ENCODE measurements at regions not wholly inside any gene's neighbourhood (a gene's known extent, or its start where the extent isn't known, plus 50 kb on each side); places are given as distances from the start of the nearest gene placed in this dataset.

GRCh38 chr7:18345641-18346234 lies 149.8 kb upstream of the HDAC9 start:
- Histone ChIP-seq H3K9ac (ENCODE audit: control insufficient read depth, insufficient read depth, low read length) (no peak overlapping the region), H3K27ac (ENCODE audit: control insufficient read depth, insufficient read depth) (no peak overlapping the region), H3K79me2 (ENCODE audit: control insufficient read depth, insufficient read depth, low read length) (no peaks in the 10 kb centered on the region), H3K27me3 (replicated peaks in 1 of 2; ENCODE audit: control insufficient read depth in 2 of 2, insufficient read depth in 2 of 2, low read length in 1 of 2) (no peaks in the 10 kb centered on the region), H3K4me2 (ENCODE audit: control insufficient read depth, insufficient read depth) (no peak overlapping the region), H3K4me3 (no peak overlapping the region), H2AFZ (ENCODE audit: control insufficient read depth, low read depth, low read length) (no peak overlapping the region), H3K36me3 (ENCODE audit: control insufficient read depth in 2 of 2, insufficient read depth in 2 of 2, low read length in 1 of 2) (no peaks in the 10 kb centered on the region), H4K20me1 (ENCODE audit: control insufficient read depth, insufficient read depth) (no peaks in the 10 kb centered on the region), H3K4me1 (ENCODE audit: control insufficient read depth, insufficient read depth, low read length) (no peaks in the 10 kb centered on the region), H3K9me3 (replicated peaks; ENCODE audit: control insufficient read depth, insufficient read depth, low read length) (no peaks in the 10 kb centered on the region; the same call in 2 of the 3 replicates)
- FAIRE-seq (peak; percentile 69), ATAC-seq (peak; percentile 79), DNase-seq (ENCODE audit: low read depth, low spot score) (no peak)
- peak; percentile 80 for TF ChIP-seq RAD21 (IDR thresholded peaks at IDR 0.05; ENCODE audit: insufficient read depth, low read depth, low read length)
- no peak for TF ChIP-seq YBX1 (IDR thresholded peaks at IDR 0.05)
- peak; percentile 67 to 73 (median 69) for TF ChIP-seq CTCF (IDR thresholded peaks at IDR 0.05 in 2 of 3, conservative IDR thresholded peaks at IDR 0.05 in 1 of 3; ENCODE audit: control insufficient read depth in 2 of 3, extremely low read depth in 1 of 3, insufficient read depth in 1 of 3, low read depth in 3 of 3, low read length in 3 of 3)
- peak; percentile 74; the same call in 1 of the 2 replicates for TF ChIP-seq ZNF384 (IDR thresholded peaks at IDR 0.05; ENCODE audit: borderline replicate concordance, low read depth, low read length)
- TF ChIP-seq RB1 (IDR thresholded peaks at IDR 0.05; ENCODE audit: borderline replicate concordance): peak; percentile 38; the same call in 1 of the 2 replicates
- peak; percentile 82 for TF ChIP-seq SMC3 (IDR thresholded peaks at IDR 0.05; ENCODE audit: borderline replicate concordance, low read length)
- intact Hi-C loops (cut with micrococcal nuclease; ENCODE audit: unreplicated experiment) (loop anchor here (1.0 to 5.0 kb wide), 4 partner anchors 281 to 663 kb away; no protein-coding TSS in a partner anchor), in situ Hi-C loops (cut with MboI) (loop anchor here (25.0 kb wide), 1 partner anchor 658 kb away; no protein-coding TSS in a partner anchor)
- ChIA-PET POLR2A (interaction anchor here (0.6 kb wide), 1 partner anchor 353 kb away, joined by 3 read pairs; no protein-coding TSS in a partner anchor), RAD21 (ENCODE audit: unreplicated experiment) (interaction anchor here (0.7 to 2.8 kb wide), 5 partner anchors 130 to 664 kb away, joined by 3 to 20 read pairs (median 4); no protein-coding TSS in a partner anchor), SMC1A (ENCODE audit: uncharacterized antibody, unreplicated experiment) (interaction anchor here (0.7 to 3.2 kb wide), 10 partner anchors 10 to 664 kb away, joined by 3 to 16 read pairs (median 3); no protein-coding TSS in a partner anchor), CTCF (interaction anchor here (0.6 to 3.7 kb wide), 16 partner anchors 8 to 1038 kb away, joined by 3 to 34 read pairs (median 4); no protein-coding TSS in a partner anchor)
- no TSS peak for BruUV-seq (replicated peaks)
- 33% methylated on average over 3 of the region's 3 CpGs for WGBS (ENCODE audit: insufficient coverage, insufficient replicate concordance, low lambda C conversion rate, missing lambda C conversion rate)
